Body of pancreas (tissue), 4 donors: ENCODE measurements at regions not wholly inside any gene's neighbourhood (a gene's known extent, or its start where the extent isn't known, plus 50 kb on each side); places are given as distances from the start of the nearest gene placed in this dataset.

Experiments used
- CTCF ChIP-seq, 7 experiments: fragments of 450-650 bp in 4 of 7; fragments of 200-600 bp in 3 of 7; sonication (generic) in 3 of 7; IDR thresholded peaks; one replicate each; pipeline ENCODE4 v1.5.1; 2016 to 2019; ENCODE audit warnings: antibody characterized with exemption in 7 of 7
- POLR2A ChIP-seq, 3 donors: fragments of 450-650 bp; IDR thresholded peaks; one replicate each; pipeline ENCODE4 v1.6.1; 2016; ENCODE audit warnings: antibody characterized with exemption in 3 of 3, mild to moderate bottlenecking in 2 of 3

GRCh38 chr1:207245124-207245523 is 76.4 kb upstream of the CD55 start:
- TF ChIP-seq CTCF (IDR thresholded peaks at IDR 0.05), result no peak
- TF ChIP-seq POLR2A (IDR thresholded peaks at IDR 0.05), result no peak
